ENCODE measurements at regions not wholly inside any gene's neighbourhood (a gene's known extent, or its start where the extent isn't known, plus 50 kb on each side); places are given as distances from the start of the nearest gene placed in this dataset.
"Not testable (repeated sequence)": the region's sequence is repeated elsewhere in the genome, so short reads cannot be mapped to it uniquely, and the experiment has no call there.

DNA sequence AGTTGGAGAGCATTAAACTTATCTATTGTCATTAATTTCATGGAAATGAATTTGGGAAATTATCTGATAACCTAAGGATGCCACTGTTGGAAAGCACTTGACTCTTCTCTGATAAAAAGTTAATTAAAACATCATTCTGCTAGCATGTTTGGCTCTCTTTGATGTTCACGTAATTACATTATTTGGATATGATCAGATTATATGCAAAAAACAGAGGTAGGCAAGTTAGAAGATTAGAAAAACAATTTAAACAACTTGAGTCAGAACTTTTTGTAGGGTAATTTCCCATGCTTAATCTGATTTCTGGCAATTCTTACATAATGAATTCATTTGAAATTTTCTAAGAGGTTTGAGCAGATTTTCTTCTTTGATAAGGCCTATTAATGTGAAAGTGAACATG lies 882.9 kb downstream of the TRAM1L1 start:
- H3K4me3 ChIP-seq (ENCODE audit: low read length), result no peak overlapping the region
- TF ChIP-seq, protein P1, sequence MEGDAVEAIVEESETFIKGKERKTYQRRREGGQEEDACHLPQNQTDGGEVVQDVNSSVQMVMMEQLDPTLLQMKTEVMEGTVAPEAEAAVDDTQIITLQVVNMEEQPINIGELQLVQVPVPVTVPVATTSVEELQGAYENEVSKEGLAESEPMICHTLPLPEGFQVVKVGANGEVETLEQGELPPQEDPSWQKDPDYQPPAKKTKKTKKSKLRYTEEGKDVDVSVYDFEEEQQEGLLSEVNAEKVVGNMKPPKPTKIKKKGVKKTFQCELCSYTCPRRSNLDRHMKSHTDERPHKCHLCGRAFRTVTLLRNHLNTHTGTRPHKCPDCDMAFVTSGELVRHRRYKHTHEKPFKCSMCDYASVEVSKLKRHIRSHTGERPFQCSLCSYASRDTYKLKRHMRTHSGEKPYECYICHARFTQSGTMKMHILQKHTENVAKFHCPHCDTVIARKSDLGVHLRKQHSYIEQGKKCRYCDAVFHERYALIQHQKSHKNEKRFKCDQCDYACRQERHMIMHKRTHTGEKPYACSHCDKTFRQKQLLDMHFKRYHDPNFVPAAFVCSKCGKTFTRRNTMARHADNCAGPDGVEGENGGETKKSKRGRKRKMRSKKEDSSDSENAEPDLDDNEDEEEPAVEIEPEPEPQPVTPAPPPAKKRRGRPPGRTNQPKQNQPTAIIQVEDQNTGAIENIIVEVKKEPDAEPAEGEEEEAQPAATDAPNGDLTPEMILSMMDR (conservative IDR thresholded peaks at IDR 0.05; ENCODE audit: low read depth, low read length), result no peak
- no peak for DNase-seq (ENCODE audit: low read depth)

DNA sequence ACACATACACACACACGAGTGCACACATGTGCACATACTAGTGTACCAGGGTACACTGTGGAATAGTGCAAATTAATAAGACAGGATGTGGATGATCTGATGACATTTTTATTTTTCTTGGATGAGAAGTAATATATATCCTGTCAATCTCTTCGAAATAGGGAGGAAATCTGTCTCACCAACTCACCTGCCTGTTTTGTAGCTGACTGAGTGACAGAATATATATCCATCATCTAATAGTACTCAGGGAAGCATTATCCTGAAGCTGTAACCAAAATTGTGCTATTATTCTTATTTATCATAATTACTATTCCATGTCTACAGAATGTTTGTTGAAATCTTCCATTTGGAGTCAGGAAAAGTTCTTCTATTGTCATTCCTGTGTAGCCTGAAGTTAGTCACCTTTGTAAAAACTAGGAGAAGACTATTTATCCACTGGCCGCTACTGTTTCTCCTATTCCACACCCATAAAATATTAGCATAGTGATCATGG lies 888.0 kb downstream of the TRAM1L1 start:
- TF ChIP-seq, protein P1 (conservative IDR thresholded peaks at IDR 0.05; ENCODE audit: low read depth, low read length), result no peak
- DNase-seq (ENCODE audit: low read depth), result no peak
- H3K4me3 ChIP-seq (ENCODE audit: low read length), result no peak overlapping the region

DNA sequence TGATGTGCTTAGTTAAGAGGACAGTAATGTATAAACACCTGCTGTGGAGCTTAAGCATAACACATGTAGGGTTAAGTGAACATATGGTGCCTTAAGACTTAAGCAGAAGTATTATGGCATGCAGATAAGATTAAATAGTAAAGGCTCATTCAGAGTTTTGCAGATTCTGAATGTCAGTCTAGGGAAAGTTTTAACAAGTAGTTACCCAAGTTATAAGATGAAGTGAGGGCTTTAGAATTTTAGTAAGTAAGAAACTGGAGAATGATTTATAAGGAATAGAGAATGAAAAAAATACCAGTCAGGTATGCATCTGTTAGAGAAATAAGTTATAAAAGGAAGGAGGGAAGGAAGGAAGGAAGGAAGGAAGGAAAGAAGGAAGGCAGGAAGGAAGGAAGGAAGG lies 902.1 kb downstream of the TRAM1L1 start:
- TF ChIP-seq, protein P1 (conservative IDR thresholded peaks at IDR 0.05; ENCODE audit: low read depth, low read length), result no peak
- no peak overlapping the region for H3K4me3 ChIP-seq (ENCODE audit: low read length)
- DNase-seq (ENCODE audit: low read depth), result no peak

DNA sequence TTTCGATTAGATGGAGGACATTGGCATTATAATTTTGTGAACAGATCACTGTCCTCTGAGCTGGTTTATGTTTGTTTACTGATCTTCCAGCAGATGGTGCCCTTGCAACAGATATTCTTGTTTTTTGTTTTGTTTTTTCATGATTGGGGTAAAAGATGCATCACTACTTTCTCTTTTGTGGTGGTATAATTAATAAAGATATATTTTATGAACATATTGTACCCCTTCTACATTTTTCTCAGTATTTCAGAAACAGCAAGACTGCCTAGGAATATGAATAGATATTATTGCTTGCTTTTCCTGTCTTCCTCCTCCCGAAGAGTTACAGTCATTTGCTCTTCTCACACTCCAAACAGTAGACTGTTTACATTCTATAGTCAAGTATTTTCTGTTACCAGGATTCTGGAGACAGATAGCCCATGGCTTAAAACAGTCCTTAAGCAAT lies 905.2 kb downstream of the TRAM1L1 start:
- no peak overlapping the region for H3K4me3 ChIP-seq (ENCODE audit: low read length)
- no peak for DNase-seq (ENCODE audit: low read depth)
- TF ChIP-seq, protein P1 (conservative IDR thresholded peaks at IDR 0.05; ENCODE audit: low read depth, low read length), result peak; percentile 55

DNA sequence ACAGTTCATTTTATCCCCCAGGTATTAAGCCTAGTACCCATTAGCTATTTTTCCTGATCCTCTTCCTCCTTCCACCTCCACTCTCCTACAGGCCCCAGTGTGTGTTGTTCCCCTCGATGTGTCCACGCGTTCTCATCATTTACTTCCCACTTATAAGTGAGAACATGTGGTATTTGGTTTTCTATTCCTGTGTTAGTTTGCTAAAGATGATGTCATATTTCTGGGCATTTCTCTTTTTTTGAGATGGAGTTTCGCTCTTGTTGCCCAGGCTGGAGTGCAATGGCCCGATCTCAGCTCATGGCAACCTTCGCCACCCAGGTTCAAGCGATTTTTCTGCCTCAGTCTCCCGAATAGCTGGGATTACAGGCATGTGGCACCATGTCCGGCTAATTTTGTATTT lies 934.0 kb downstream of the TRAM1L1 start:
- not testable (repeated sequence) for DNase-seq (ENCODE audit: low read depth)

DNA sequence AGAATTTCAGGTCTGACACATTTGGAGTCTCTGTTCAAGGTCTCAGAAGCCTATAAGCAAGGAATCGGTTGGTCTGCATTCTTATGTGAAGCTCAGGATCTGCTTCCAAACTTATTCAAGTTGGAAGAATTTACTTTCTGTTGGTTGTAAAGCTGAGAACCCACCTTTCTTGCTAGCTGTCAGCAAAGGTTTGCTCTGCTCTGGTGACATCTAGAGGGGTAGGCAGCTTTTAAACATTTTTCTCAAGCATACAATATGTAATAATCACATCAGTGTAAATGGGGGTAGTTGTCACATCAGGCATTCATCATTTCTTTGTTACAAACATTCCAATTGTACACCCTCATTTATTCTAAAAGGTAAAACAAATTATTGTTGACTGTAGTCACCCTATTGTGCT lies 935.2 kb downstream of the TRAM1L1 start:
- no peak for DNase-seq (ENCODE audit: low read depth)
- TF ChIP-seq, protein P1 (conservative IDR thresholded peaks at IDR 0.05; ENCODE audit: low read depth, low read length), result no peak
- no peak overlapping the region for H3K4me3 ChIP-seq (ENCODE audit: low read length)

More for the DNA sequence above, 934.0 kb downstream of the TRAM1L1 start:
- H3K4me3 ChIP-seq (ENCODE audit: low read length), result not testable (repeated sequence)

DNA sequence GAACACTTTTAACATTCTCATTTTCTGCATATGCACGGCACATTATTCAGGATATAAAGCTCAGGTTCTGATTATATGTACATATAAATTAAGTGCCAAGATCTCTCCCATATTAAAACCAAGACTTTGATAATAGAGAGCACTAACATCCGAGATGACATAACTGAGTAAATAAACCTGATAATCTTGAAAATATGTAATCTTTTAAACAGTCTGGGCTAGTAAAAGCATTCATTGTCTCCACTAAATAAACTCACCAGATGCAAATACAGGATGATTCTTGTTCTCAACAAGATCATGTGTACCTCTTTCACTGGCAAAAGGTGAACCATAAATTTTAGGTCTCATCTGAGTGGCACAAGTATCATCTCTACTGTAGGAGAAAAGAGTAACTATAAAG lies 942.2 kb downstream of the TRAM1L1 start:
- TF ChIP-seq, protein P1 (conservative IDR thresholded peaks at IDR 0.05; ENCODE audit: low read depth, low read length), result no peak
- DNase-seq (ENCODE audit: low read depth), result no peak
- no peak overlapping the region for H3K4me3 ChIP-seq (ENCODE audit: low read length)

DNA sequence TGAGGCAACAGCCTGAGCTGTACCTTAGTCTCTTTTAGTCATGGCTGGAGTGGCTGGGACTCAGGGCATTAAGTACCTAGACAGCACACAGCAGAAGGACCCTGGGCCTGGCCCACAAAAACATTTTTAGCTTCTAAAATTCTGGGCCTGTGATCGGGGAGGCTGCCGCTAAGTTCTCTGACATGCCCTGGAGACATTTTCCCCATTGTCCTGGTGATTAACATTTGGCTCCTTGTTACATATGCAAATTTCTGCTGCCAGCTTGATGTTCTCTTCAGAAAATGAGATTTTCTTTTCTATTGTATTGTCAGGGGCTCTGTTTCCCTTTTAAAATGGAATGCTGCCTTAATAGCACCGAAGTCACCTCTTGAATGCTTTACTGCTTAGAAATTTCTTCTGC lies 952.4 kb downstream of the TRAM1L1 start:
- TF ChIP-seq, protein P1 (conservative IDR thresholded peaks at IDR 0.05; ENCODE audit: low read depth, low read length), result no peak
- DNase-seq (ENCODE audit: low read depth), result no peak
- no peak overlapping the region for H3K4me3 ChIP-seq (ENCODE audit: low read length)

Measured in retinal pigment epithelial cell (primary cell).